ENCODE measurements at regions not wholly inside any gene's neighbourhood (a gene's known extent, or its start where the extent isn't known, plus 50 kb on each side); places are given as distances from the start of the nearest gene placed in this dataset.
A peak's percentile ranks its signal among the peaks of the same experiment; 100 is the strongest.

- TF ChIP-seq, protein P1, sequence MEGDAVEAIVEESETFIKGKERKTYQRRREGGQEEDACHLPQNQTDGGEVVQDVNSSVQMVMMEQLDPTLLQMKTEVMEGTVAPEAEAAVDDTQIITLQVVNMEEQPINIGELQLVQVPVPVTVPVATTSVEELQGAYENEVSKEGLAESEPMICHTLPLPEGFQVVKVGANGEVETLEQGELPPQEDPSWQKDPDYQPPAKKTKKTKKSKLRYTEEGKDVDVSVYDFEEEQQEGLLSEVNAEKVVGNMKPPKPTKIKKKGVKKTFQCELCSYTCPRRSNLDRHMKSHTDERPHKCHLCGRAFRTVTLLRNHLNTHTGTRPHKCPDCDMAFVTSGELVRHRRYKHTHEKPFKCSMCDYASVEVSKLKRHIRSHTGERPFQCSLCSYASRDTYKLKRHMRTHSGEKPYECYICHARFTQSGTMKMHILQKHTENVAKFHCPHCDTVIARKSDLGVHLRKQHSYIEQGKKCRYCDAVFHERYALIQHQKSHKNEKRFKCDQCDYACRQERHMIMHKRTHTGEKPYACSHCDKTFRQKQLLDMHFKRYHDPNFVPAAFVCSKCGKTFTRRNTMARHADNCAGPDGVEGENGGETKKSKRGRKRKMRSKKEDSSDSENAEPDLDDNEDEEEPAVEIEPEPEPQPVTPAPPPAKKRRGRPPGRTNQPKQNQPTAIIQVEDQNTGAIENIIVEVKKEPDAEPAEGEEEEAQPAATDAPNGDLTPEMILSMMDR (IDR thresholded peaks at IDR 0.05; ENCODE audit: low read depth, low read length, missing control alignments): no peak
- H3K4me3 ChIP-seq (replicated peaks; ENCODE audit: low read depth, low read length): no peak overlapping the region
- DNase-seq (ENCODE audit: extremely low read depth, low read depth): peak; percentile 83
Observed at GRCh38 chr15:79680720-79681119, 216.1 kb downstream of the MTHFS start.

- no peak overlapping the region for H3K4me3 ChIP-seq (replicated peaks; ENCODE audit: low read depth, low read length)
- TF ChIP-seq, protein P1 (IDR thresholded peaks at IDR 0.05; ENCODE audit: low read depth, low read length, missing control alignments): no peak
- DNase-seq (ENCODE audit: extremely low read depth, low read depth): no peak
Observed at GRCh38 chr15:79682285-79682684, 214.5 kb downstream of the MTHFS start.

DNA sequence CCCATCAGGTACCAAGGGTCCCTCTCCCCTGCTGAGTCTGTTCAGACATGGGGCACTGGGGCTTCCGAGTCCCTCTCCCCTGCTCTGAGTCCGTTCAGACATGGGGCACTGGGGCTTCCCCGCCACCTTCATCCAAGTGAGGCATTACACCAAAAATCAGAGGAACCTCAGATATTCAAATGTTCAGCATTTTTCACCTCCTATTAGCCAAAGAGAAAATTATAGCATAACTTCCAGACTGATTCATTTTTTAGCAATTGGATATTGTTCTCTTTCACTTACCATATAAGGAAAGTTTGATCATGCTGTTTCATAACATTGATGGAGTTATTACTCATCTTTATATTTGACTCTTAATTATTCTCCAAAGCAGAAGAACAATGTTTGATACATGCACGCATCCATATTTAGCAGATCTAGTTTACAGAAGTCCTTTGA, 213.9 kb downstream of the MTHFS start:
- no peak overlapping the region for H3K4me3 ChIP-seq (replicated peaks; ENCODE audit: low read depth, low read length)
- TF ChIP-seq, protein P1 (IDR thresholded peaks at IDR 0.05; ENCODE audit: low read depth, low read length, missing control alignments): no peak
- DNase-seq (ENCODE audit: extremely low read depth, low read depth): no peak

GRCh38 chr15:79689030-79689429, 207.8 kb downstream of the MTHFS start:
- no peak overlapping the region for H3K4me3 ChIP-seq (replicated peaks; ENCODE audit: low read depth, low read length)
- TF ChIP-seq, protein P1 (IDR thresholded peaks at IDR 0.05; ENCODE audit: low read depth, low read length, missing control alignments): no peak
- no peak for DNase-seq (ENCODE audit: extremely low read depth, low read depth)

GRCh38 chr15:79700951-79701480, 195.8 kb downstream of the MTHFS start:
- no peak overlapping the region for H3K4me3 ChIP-seq (replicated peaks; ENCODE audit: low read depth, low read length)
- DNase-seq (ENCODE audit: extremely low read depth, low read depth): no peak
- TF ChIP-seq, protein P1 (IDR thresholded peaks at IDR 0.05; ENCODE audit: low read depth, low read length, missing control alignments): no peak

- TF ChIP-seq, protein P1 (IDR thresholded peaks at IDR 0.05; ENCODE audit: low read depth, low read length, missing control alignments): no peak
- H3K4me3 ChIP-seq (replicated peaks; ENCODE audit: low read depth, low read length): no peak overlapping the region
- DNase-seq (ENCODE audit: extremely low read depth, low read depth): no peak
Observed at GRCh38 chr15:79702621-79703020, 194.2 kb downstream of the MTHFS start.

GRCh38 chr15:79721256-79721655, 175.6 kb downstream of the MTHFS start:
- H3K4me3 ChIP-seq (replicated peaks; ENCODE audit: low read depth, low read length): no peak overlapping the region
- DNase-seq (ENCODE audit: extremely low read depth, low read depth): no peak
- TF ChIP-seq, protein P1 (IDR thresholded peaks at IDR 0.05; ENCODE audit: low read depth, low read length, missing control alignments): no peak
